ENCODE measurements at regions not wholly inside any gene's neighbourhood (a gene's known extent, or its start where the extent isn't known, plus 50 kb on each side); places are given as distances from the start of the nearest gene placed in this dataset.
"Not testable (repeated sequence)": the region's sequence is repeated elsewhere in the genome, so short reads cannot be mapped to it uniquely, and the experiment has no call there.

- intact Hi-C loops (cut with DNase I, micrococcal nuclease), result no loop called here
- ATAC-seq (no peak), DNase-seq (no peak)
- ChIA-PET CTCF (interaction anchor here (1.6 kb wide), 1 partner anchor 9 kb away, joined by 3 read pairs; no protein-coding TSS in a partner anchor), POLR2A (no interaction called here)
- Mint-ChIP-seq H3K27ac (no peak overlapping the region), H3K36me3 (ENCODE audit: low read depth) (no peaks in the 10 kb centered on the region), H3K4me3 (no peak overlapping the region), H3K27me3 (peaks cover 22% of the 10 kb centered on the region), H3K9me3 (ENCODE audit: low read depth) (no peaks in the 10 kb centered on the region), H3K4me1 (peaks cover 23% of the 10 kb centered on the region)
Observed at GRCh38 chr13:44651724-44652123, 75.6 kb upstream of the TSC22D1 start.

GRCh38 chr13:44651209-44651608 is 75.1 kb upstream of the TSC22D1 start:
- Mint-ChIP-seq H3K4me3 (no peak overlapping the region), H3K27ac (no peak overlapping the region), H3K27me3 (peaks cover 24% of the 10 kb centered on the region), H3K4me1 (peaks cover 23% of the 10 kb centered on the region), H3K36me3 (ENCODE audit: low read depth) (no peaks in the 10 kb centered on the region), H3K9me3 (ENCODE audit: low read depth) (no peaks in the 10 kb centered on the region)
- ATAC-seq, result no peak
- intact Hi-C loops (cut with DNase I, micrococcal nuclease), result no loop called here
- ChIA-PET CTCF (interaction anchor here (1.6 kb wide), 1 partner anchor 9 kb away, joined by 3 read pairs; no protein-coding TSS in a partner anchor), POLR2A (interaction anchor here (0.6 kb wide), 1 partner anchor 29 kb away, joined by 3 read pairs; no protein-coding TSS in a partner anchor)
- no peak for DNase-seq

- Mint-ChIP-seq H3K9me3 (ENCODE audit: low read depth) (no peaks in the 10 kb centered on the region), H3K36me3 (ENCODE audit: low read depth) (no peaks in the 10 kb centered on the region), H3K27me3 (peaks cover 26% of the 10 kb centered on the region), H3K27ac (peak overlapping the region; percentile 34), H3K4me1 (peaks cover 23% of the 10 kb centered on the region), H3K4me3 (no peak overlapping the region)
- CTCF ChIA-PET, result no interaction called here
- POLR2A ChIA-PET, result no interaction called here
- no peak for DNase-seq
- intact Hi-C loops (cut with DNase I, micrococcal nuclease), result loop anchor here (1.0 to 5.0 kb wide), 9 partner anchors 60 to 453 kb away; partner anchors contain the start of gene TSC22D1 (in 1 of the 2)
- no peak for ATAC-seq
Observed at GRCh38 chr13:44649834-44650233, 73.7 kb upstream of the TSC22D1 start.

- peak; percentile 67 for DNase-seq
- Mint-ChIP-seq H3K27ac (peak overlapping the region; percentile 37), H3K9me3 (ENCODE audit: low read depth) (no peaks in the 10 kb centered on the region), H3K27me3 (peaks cover 26% of the 10 kb centered on the region), H3K4me3 (no peak overlapping the region), H3K4me1 (peaks cover 23% of the 10 kb centered on the region), H3K36me3 (ENCODE audit: low read depth) (no peaks in the 10 kb centered on the region)
- CTCF ChIA-PET, result no interaction called here
- intact Hi-C loops (cut with DNase I, micrococcal nuclease), result loop anchor here (1.0 to 5.0 kb wide), 9 partner anchors 61 to 452 kb away; partner anchors contain the start of gene TSC22D1 (in 1 of the 2)
- POLR2A ChIA-PET, result interaction anchor here (0.7 kb wide), 2 partner anchors 43 to 1928 kb away, joined by 3 to 4 read pairs; no protein-coding TSS in a partner anchor
- peak; percentile 83 for ATAC-seq
Observed at GRCh38 chr13:44649104-44649428, 72.9 kb upstream of the TSC22D1 start.

- DNase-seq (peak; percentile 25), ATAC-seq (peak; percentile 85)
- no peaks in the 10 kb centered on the region for H3K9me3 Mint-ChIP-seq (ENCODE audit: low read depth)
- intact Hi-C loops (cut with DNase I, micrococcal nuclease), result loop anchor here (1.0 to 5.0 kb wide), 11 partner anchors 62 to 451 kb away; partner anchors contain the start of gene TSC22D1 (in 1 of the 2)
- peak overlapping the region; percentile 37 for H3K27ac Mint-ChIP-seq
- POLR2A ChIA-PET, result interaction anchor here (0.6 to 0.7 kb wide), 3 partner anchors 44 to 1928 kb away, joined by 3 to 4 read pairs (median 3); no protein-coding TSS in a partner anchor
- H3K36me3 Mint-ChIP-seq (ENCODE audit: low read depth), result no peaks in the 10 kb centered on the region
- CTCF ChIA-PET, result interaction anchor here (0.6 to 1.7 kb wide), 5 partner anchors 63 to 374 kb away, joined by 3 to 4 read pairs (median 3); no protein-coding TSS in a partner anchor
- no peak overlapping the region for H3K4me3 Mint-ChIP-seq
- H3K4me1 Mint-ChIP-seq, result peaks cover 23% of the 10 kb centered on the region
- H3K27me3 Mint-ChIP-seq, result peaks cover 26% of the 10 kb centered on the region
Observed at GRCh38 chr13:44648392-44649103, 72.4 kb upstream of the TSC22D1 start.

GRCh38 chr13:44647560-44647959 is 71.4 kb upstream of the TSC22D1 start:
- H3K4me3 Mint-ChIP-seq; ATAC-seq; H3K9me3 Mint-ChIP-seq (ENCODE audit: low read depth); H3K27ac Mint-ChIP-seq; DNase-seq; H3K36me3 Mint-ChIP-seq (ENCODE audit: low read depth); POLR2A ChIA-PET: not testable (repeated sequence)
- CTCF ChIA-PET, result interaction anchor here (0.6 to 1.7 kb wide), 3 partner anchors 74 to 172 kb away, joined by 3 to 4 read pairs (median 3); no protein-coding TSS in a partner anchor
- peaks cover 23% of the 10 kb centered on the region for H3K4me1 Mint-ChIP-seq
- intact Hi-C loops (cut with DNase I, micrococcal nuclease), result loop anchor here (5.0 kb wide), 3 partner anchors 70 to 450 kb away; partner anchors contain the start of gene TSC22D1 (in 1 of the 2)
- H3K27me3 Mint-ChIP-seq, result peaks cover 24% of the 10 kb centered on the region

GRCh38 chr13:44646044-44646443 is 69.9 kb upstream of the TSC22D1 start:
- Mint-ChIP-seq H3K27me3 (peaks cover 12% of the 10 kb centered on the region), H3K27ac (no peak overlapping the region), H3K36me3 (ENCODE audit: low read depth) (no peaks in the 10 kb centered on the region), H3K4me3 (no peak overlapping the region), H3K4me1 (peaks cover 25% of the 10 kb centered on the region), H3K9me3 (ENCODE audit: low read depth) (no peaks in the 10 kb centered on the region)
- ChIA-PET POLR2A (no interaction called here), CTCF (interaction anchor here (0.7 to 1.0 kb wide), 2 partner anchors 162 to 325 kb away, joined by 3 read pairs; no protein-coding TSS in a partner anchor)
- intact Hi-C loops (cut with DNase I, micrococcal nuclease), result loop anchor here (5.0 kb wide), 3 partner anchors 69 to 449 kb away; partner anchors contain the start of gene TSC22D1 (in 1 of the 2)
- DNase-seq, result no peak
- ATAC-seq, result no peak

GRCh38 chr13:44643256-44643655 is 67.1 kb upstream of the TSC22D1 start:
- Mint-ChIP-seq H3K9me3 (ENCODE audit: low read depth) (no peaks in the 10 kb centered on the region), H3K4me3 (no peak overlapping the region), H3K27me3 (peaks cover 7% of the 10 kb centered on the region), H3K27ac (no peak overlapping the region), H3K36me3 (ENCODE audit: low read depth) (no peaks in the 10 kb centered on the region), H3K4me1 (peaks cover 7% of the 10 kb centered on the region)
- CTCF ChIA-PET, result no interaction called here
- POLR2A ChIA-PET, result no interaction called here
- no peak for DNase-seq
- intact Hi-C loops (cut with DNase I, micrococcal nuclease), result no loop called here
- no peak for ATAC-seq

- H3K4me1 Mint-ChIP-seq, result peaks cover 1% of the 10 kb centered on the region
- H3K36me3 Mint-ChIP-seq (ENCODE audit: low read depth), result no peaks in the 10 kb centered on the region
- intact Hi-C loops (cut with DNase I, micrococcal nuclease), result no loop called here
Observed at GRCh38 chr13:44637581-44637980, 61.5 kb upstream of the TSC22D1 start.

GRCh38 chr13:44629465-44630183 is 53.5 kb upstream of the TSC22D1 start:
- intact Hi-C loops (cut with DNase I, micrococcal nuclease), result no loop called here
- no peak for DNase-seq
- H3K4me1 Mint-ChIP-seq, result no peaks in the 10 kb centered on the region
- no peaks in the 10 kb centered on the region for H3K9me3 Mint-ChIP-seq (ENCODE audit: low read depth)
- ChIA-PET POLR2A (no interaction called here), CTCF (interaction anchor here (0.6 kb wide), 1 partner anchor 48 kb away, joined by 4 read pairs; no protein-coding TSS in a partner anchor)
- H3K36me3 Mint-ChIP-seq (ENCODE audit: low read depth), result no peaks in the 10 kb centered on the region
- H3K27me3 Mint-ChIP-seq, result peaks cover 14% of the 10 kb centered on the region
- H3K27ac Mint-ChIP-seq, result no peak overlapping the region
- ATAC-seq, result no peak
- H3K4me3 Mint-ChIP-seq, result no peak overlapping the region

More at GRCh38 chr13:44637581-44637980, 61.5 kb upstream of the TSC22D1 start:
- CTCF ChIA-PET, result interaction anchor here (0.6 kb wide), 1 partner anchor 294 kb away, joined by 3 read pairs; no protein-coding TSS in a partner anchor
- Mint-ChIP-seq H3K27ac (no peak overlapping the region), H3K4me3 (no peak overlapping the region), H3K9me3 (ENCODE audit: low read depth) (no peaks in the 10 kb centered on the region), H3K27me3 (peaks cover 3% of the 10 kb centered on the region)
- no peak for ATAC-seq
- POLR2A ChIA-PET, result no interaction called here
- no peak for DNase-seq

- H3K4me1 Mint-ChIP-seq; POLR2A ChIA-PET; H3K9me3 Mint-ChIP-seq (ENCODE audit: low read depth); intact Hi-C loops (cut with DNase I, micrococcal nuclease); ATAC-seq; H3K36me3 Mint-ChIP-seq (ENCODE audit: low read depth); H3K27ac Mint-ChIP-seq; DNase-seq; H3K4me3 Mint-ChIP-seq; CTCF ChIA-PET: not testable (repeated sequence)
- H3K27me3 Mint-ChIP-seq, result peaks cover 16% of the 10 kb centered on the region
Observed at GRCh38 chr13:44628826-44629225, 52.7 kb upstream of the TSC22D1 start.

Measured in activated CD4-positive, alpha-beta T cell treated with anti-CD3 and anti-CD28 coated beads for 36 hours (primary cell).